HepG2 (cell line): ENCODE measurements at regions not wholly inside any gene's neighbourhood (a gene's known extent, or its start where the extent isn't known, plus 50 kb on each side); places are given as distances from the start of the nearest gene placed in this dataset.

Experiments
- ATAC-seq: fragments of 200-7000 bp; cut with Tn5 transposase; 3 replicates; pipeline ENCODE4 v1.9.1; 2020; ENCODE audit warnings: mild to moderate bottlenecking, moderate library complexity
- BruUV-seq: library from RNA; stranded (reverse); fragments of 400-500 nt; replicated peaks from 2 replicates; lab custom pipeline; 2021; lab: Mats Ljungman, UMichigan
- CTCF ChIA-PET: fragments of 300-600 bp; formaldehyde crosslinking; extraction: SDS; loops from one replicate; lab custom pipeline; 2021; ENCODE audit warnings: low total read pairs, inconsistent platforms, low intra/inter-chr PET ratio; lab: Yijun Ruan, JAX
- POLR2A ChIA-PET: fragments of 350-600 bp; sonication (Branson Sonifier 250); formaldehyde crosslinking; loops from one replicate; lab custom pipeline; 2020; ENCODE audit warnings: antibody characterized with exemption, inconsistent platforms; lab: Yijun Ruan, JAX
- DNase-seq: peaks from one replicate; pipeline ENCODE4 v3.0.0-alpha.2; 2015; ENCODE audit warnings: low spot score
- FAIRE-seq: peaks from 3 replicates; lab custom pipeline; 2011; peaks lifted over from hg19 to GRCh38; lab: Jason Lieb, UNC
- H2AFZ ChIP-seq: one replicate; pipeline ENCODE4 v1.6.1; 2011; ENCODE audit warnings: low read length, inconsistent platforms
- H3K27ac ChIP-seq: fragments of 300-600 bp; 3 replicates; pipeline ENCODE4 v1.8.0; 2011; ENCODE audit warnings: mixed run types, mild to moderate bottlenecking, mixed read lengths, low read length, inconsistent platforms; ENCODE audit not compliant: insufficient read depth; ENCODE audit errors: extremely low read length
- H3K27me3 ChIP-seq, 2 experiments: fragments of 200-600 bp in 1 of 2; 2 replicates in 1 of 2; 3 replicates in 1 of 2; pipeline versions ENCODE4 v1.6.0 to v1.8.0; 2011; ENCODE audit warnings: low read length in 2 of 2, mild to moderate bottlenecking in 2 of 2, moderate library complexity in 2 of 2, inconsistent platforms in 1 of 2; ENCODE audit not compliant: insufficient read depth in 2 of 2, control insufficient read depth in 1 of 2
- H3K36me3 ChIP-seq, 2 experiments: fragments of 200-600 bp in 1 of 2; replicated peaks in 1 of 2; 2 replicates in 1 of 2; 3 replicates in 1 of 2; pipeline versions ENCODE4 v1.5.1 to v1.8.0; 2011; ENCODE audit warnings: low read length in 2 of 2, inconsistent platforms in 1 of 2; ENCODE audit not compliant: insufficient read depth in 2 of 2, control insufficient read depth in 1 of 2
- H3K4me1 ChIP-seq: 2 replicates; pipeline ENCODE4 v1.5.1; 2012; ENCODE audit warnings: low read length, inconsistent platforms; ENCODE audit not compliant: insufficient read depth
- H3K4me2 ChIP-seq: 2 replicates; pipeline ENCODE4 v1.6.0; 2011; ENCODE audit warnings: low read depth, low read length, inconsistent platforms
- H3K4me3 ChIP-seq, 3 experiments: fragments of 200-600 bp in 1 of 3; sonication (generic), shearing (Covaris generic) in 1 of 3; replicated peaks in 1 of 3; 2 replicates each; pipeline ENCODE4 v1.5.1; 2011 to 2016; ENCODE audit warnings: low read length in 3 of 3, inconsistent platforms in 2 of 3, low read depth in 2 of 3, mild to moderate bottlenecking in 2 of 3, control low read depth in 1 of 3, mixed read lengths in 1 of 3; ENCODE audit not compliant: insufficient read depth in 1 of 3
- H3K79me2 ChIP-seq: one replicate; pipeline ENCODE4 v1.6.1; 2011; ENCODE audit warnings: low read length, inconsistent platforms; ENCODE audit not compliant: insufficient read depth
- H3K9ac ChIP-seq: 2 replicates; pipeline ENCODE4 v1.6.0; 2011; ENCODE audit warnings: mild to moderate bottlenecking, low read depth, low read length, inconsistent platforms; ENCODE audit not compliant: insufficient read depth
- H3K9me3 ChIP-seq: 2 replicates; pipeline ENCODE4 v1.5.1; 2012; ENCODE audit warnings: mild to moderate bottlenecking, low read length
- H4K20me1 ChIP-seq: 2 replicates; pipeline ENCODE4 v1.6.0; 2011; ENCODE audit warnings: inconsistent platforms, mild to moderate bottlenecking, low read length, moderate library complexity; ENCODE audit not compliant: insufficient read depth
- CEBPB ChIP-seq: IDR thresholded peaks from 2 replicates; pipeline ENCODE4 v1.6.1; 2011; ENCODE audit warnings: low read depth, low read length, improper control_type of control experiment, borderline replicate concordance
- FIP1L1 ChIP-seq: fragments of 200-400 bp; formaldehyde crosslinking; IDR thresholded peaks from 2 replicates; pipeline ENCODE4 v1.6.1; 2018; ENCODE audit warnings: low read depth, mild to moderate bottlenecking, low read length, moderate library complexity, borderline replicate concordance; ENCODE audit not compliant: insufficient read depth
- GRHL1 ChIP-seq: sonication (generic); formaldehyde crosslinking; conservative IDR thresholded peaks from 2 replicates; pipeline ENCODE4 v1.8.0; 2022; ENCODE audit warnings: missing genetic modification reagents
- KLF6 ChIP-seq: IDR thresholded peaks from 2 replicates; pipeline ENCODE4 v1.8.0; 2016; ENCODE audit warnings: missing biosample characterization, missing genetic modification reagents
- SALL2 ChIP-seq: sonication (generic); formaldehyde crosslinking; IDR thresholded peaks from 2 replicates; pipeline ENCODE4 v1.8.1; 2023; ENCODE audit warnings: mild to moderate bottlenecking, missing genetic modification reagents, inconsistent platforms
- WGBS: methylation state at CpG from one replicate; pipeline ENCODE4 v1.1.6; 2017; ENCODE audit warnings: low lambda C conversion rate; 5-methylcytosine and 5-hydroxymethylcytosine counted together
- in situ Hi-C: cut with HindIII; loops from 2 replicates; pipeline ENCODE4 v1.10.0; 2017; ENCODE audit warnings: low pct_unique_long_range_greater_than_20kb; ENCODE audit not compliant: extremely low pct_ligation_motif_present
- intact Hi-C: fragments of 100-400 bp; cut with micrococcal nuclease; formaldehyde crosslinking; loops from one replicate; pipeline ENCODE4 v1.10.0; 2022; ENCODE audit not compliant: unreplicated experiment
- TF ChIP-seq, protein P1 (sequence below): sonication (generic); formaldehyde crosslinking; IDR thresholded peaks from 2 replicates; pipeline ENCODE4 v1.4.0; 2020; ENCODE audit warnings: mild to moderate bottlenecking, missing genetic modification reagents

DNA sequence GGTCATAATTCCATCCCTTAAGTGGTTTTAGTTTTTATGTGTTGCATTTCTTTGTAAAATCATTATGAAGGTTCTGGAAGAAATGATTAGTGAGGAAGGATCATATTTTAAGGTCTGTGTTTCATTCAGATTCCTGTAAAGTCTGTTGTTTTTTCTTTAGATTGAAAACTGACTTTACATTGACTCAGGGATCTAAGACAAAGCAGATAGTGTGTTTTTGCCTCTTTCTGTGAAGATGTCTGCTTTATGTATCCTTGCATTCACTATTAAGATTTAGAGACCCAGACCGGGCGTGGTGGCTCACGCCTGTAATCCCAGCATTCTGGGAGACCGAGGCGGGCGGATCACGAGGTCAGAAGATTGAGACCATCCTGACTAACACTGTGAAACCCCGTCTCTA is 225.7 kb downstream of the SAMD5 start (continued):
- no peak for TF ChIP-seq GRHL1 (CRISPR knock-in tag)

DNA sequence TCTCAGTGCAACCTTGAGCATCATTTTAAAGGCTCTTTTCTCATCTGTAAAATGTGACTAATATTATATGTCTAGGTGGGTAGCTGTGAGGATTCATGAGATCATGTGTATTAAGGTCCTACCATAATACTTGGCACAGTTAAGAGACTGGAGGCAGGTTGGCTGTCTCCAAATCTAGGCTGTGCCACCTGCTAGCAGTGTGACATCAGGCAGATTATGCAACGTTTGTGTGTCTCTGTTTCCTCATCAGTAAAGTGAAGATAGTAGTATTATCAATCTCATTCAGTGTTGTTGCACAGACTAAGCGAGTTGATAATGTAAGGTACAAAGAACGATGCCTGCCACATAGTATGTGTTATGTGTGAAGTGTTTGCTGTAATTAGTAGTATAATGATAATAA is 227.4 kb downstream of the SAMD5 start:
- H3K9ac ChIP-seq = no peak overlapping the region
- no peaks in the 10 kb centered on the region for H3K9me3 ChIP-seq
- intact Hi-C loops (no loop called here), in situ Hi-C loops (no loop called here)
- DNase-seq (no peak), ATAC-seq (no peak), FAIRE-seq (no peak)
- no peak overlapping the region for H2AFZ ChIP-seq
- TF ChIP-seq, protein P1, sequence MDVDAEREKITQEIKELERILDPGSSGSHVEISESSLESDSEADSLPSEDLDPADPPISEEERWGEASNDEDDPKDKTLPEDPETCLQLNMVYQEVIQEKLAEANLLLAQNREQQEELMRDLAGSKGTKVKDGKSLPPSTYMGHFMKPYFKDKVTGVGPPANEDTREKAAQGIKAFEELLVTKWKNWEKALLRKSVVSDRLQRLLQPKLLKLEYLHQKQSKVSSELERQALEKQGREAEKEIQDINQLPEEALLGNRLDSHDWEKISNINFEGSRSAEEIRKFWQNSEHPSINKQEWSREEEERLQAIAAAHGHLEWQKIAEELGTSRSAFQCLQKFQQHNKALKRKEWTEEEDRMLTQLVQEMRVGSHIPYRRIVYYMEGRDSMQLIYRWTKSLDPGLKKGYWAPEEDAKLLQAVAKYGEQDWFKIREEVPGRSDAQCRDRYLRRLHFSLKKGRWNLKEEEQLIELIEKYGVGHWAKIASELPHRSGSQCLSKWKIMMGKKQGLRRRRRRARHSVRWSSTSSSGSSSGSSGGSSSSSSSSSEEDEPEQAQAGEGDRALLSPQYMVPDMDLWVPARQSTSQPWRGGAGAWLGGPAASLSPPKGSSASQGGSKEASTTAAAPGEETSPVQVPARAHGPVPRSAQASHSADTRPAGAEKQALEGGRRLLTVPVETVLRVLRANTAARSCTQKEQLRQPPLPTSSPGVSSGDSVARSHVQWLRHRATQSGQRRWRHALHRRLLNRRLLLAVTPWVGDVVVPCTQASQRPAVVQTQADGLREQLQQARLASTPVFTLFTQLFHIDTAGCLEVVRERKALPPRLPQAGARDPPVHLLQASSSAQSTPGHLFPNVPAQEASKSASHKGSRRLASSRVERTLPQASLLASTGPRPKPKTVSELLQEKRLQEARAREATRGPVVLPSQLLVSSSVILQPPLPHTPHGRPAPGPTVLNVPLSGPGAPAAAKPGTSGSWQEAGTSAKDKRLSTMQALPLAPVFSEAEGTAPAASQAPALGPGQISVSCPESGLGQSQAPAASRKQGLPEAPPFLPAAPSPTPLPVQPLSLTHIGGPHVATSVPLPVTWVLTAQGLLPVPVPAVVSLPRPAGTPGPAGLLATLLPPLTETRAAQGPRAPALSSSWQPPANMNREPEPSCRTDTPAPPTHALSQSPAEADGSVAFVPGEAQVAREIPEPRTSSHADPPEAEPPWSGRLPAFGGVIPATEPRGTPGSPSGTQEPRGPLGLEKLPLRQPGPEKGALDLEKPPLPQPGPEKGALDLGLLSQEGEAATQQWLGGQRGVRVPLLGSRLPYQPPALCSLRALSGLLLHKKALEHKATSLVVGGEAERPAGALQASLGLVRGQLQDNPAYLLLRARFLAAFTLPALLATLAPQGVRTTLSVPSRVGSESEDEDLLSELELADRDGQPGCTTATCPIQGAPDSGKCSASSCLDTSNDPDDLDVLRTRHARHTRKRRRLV (CRISPR knock-in tag) = no peak
- TF ChIP-seq CEBPB = peak; percentile 55; the same call in 1 of the 2 replicates
- no peak for TF ChIP-seq SALL2 (CRISPR knock-in tag)
- no peak for TF ChIP-seq KLF6 (CRISPR knock-in tag)
- TF ChIP-seq FIP1L1 = no peak
- H3K79me2 ChIP-seq = no peaks in the 10 kb centered on the region
- BruUV-seq = no TSS peak
- H3K4me2 ChIP-seq = no peak overlapping the region
- H4K20me1 ChIP-seq = no peaks in the 10 kb centered on the region
- ChIA-PET POLR2A (no interaction called here), CTCF (no interaction called here)
- H3K4me1 ChIP-seq = no peaks in the 10 kb centered on the region
- H3K27ac ChIP-seq = no peak overlapping the region
- no peaks in the 10 kb centered on the region for H3K27me3 ChIP-seq
- no peak overlapping the region for H3K4me3 ChIP-seq
- H3K36me3 ChIP-seq = no peaks in the 10 kb centered on the region
- 34% methylated on average over 3 of the region's 3 CpGs for WGBS
